Spinal cord (tissue), 9 donors: ENCODE measurements at regions not wholly inside any gene's neighbourhood (a gene's known extent, or its start where the extent isn't known, plus 50 kb on each side); places are given as distances from the start of the nearest gene placed in this dataset.
A peak's percentile ranks its signal among the peaks of the same experiment; 100 is the strongest.

Experiments
- DNase-seq, 6 donors: peaks; one replicate each; pipeline versions ENCODE4 v3.0.0 to v3.0.0-alpha.2; 2013 to 2015; ENCODE audit warnings: low spot score in 6 of 6, low read depth in 4 of 6
- H3K27ac ChIP-seq: one replicate; pipeline ENCODE4 v1.5.1; 2013; ENCODE audit warnings: low read depth, low read length, control low read depth
- H3K27me3 ChIP-seq: one replicate; pipeline ENCODE4 v1.6.1; 2013; ENCODE audit warnings: low read length; ENCODE audit not compliant: control insufficient read depth, insufficient read depth
- H3K36me3 ChIP-seq: one replicate; pipeline ENCODE4 v1.6.1; 2013; ENCODE audit warnings: low read length; ENCODE audit not compliant: control insufficient read depth, insufficient read depth
- H3K4me1 ChIP-seq: one replicate; pipeline ENCODE4 v1.6.1; 2013; ENCODE audit warnings: low read length; ENCODE audit not compliant: control insufficient read depth, insufficient read depth
- H3K4me3 ChIP-seq: one replicate; pipeline ENCODE4 v1.5.1; 2013; ENCODE audit warnings: low read depth, low read length, control low read depth
- H3K9me3 ChIP-seq: one replicate; pipeline ENCODE4 v1.6.1; 2013; ENCODE audit warnings: low read length; ENCODE audit not compliant: control insufficient read depth, insufficient read depth
- WGBS: methylation state at CpG from one replicate; pipeline ENCODE4 v1.1.5; 2013; ENCODE audit warnings: missing lambda C conversion rate; ENCODE audit not compliant: insufficient coverage; 5-methylcytosine and 5-hydroxymethylcytosine counted together
- donor health status: healthy.

- no peaks in the 10 kb centered on the region for H3K4me1 ChIP-seq
- H3K9me3 ChIP-seq: no peaks in the 10 kb centered on the region
- H3K27me3 ChIP-seq: no peaks in the 10 kb centered on the region
- 60% methylated on average over 3 of the region's 7 CpGs for WGBS
- no peak overlapping the region for H3K27ac ChIP-seq
- no peaks in the 10 kb centered on the region for H3K36me3 ChIP-seq
- no peak overlapping the region for H3K4me3 ChIP-seq
- DNase-seq: no peak
Observed at GRCh38 chr18:75504469-75504868, 77.0 kb upstream of the SMIM21 start.

GRCh38 chr18:75503615-75504014 is 76.1 kb upstream of the SMIM21 start:
- no peaks in the 10 kb centered on the region for H3K36me3 ChIP-seq
- no peaks in the 10 kb centered on the region for H3K9me3 ChIP-seq
- H3K27me3 ChIP-seq: no peaks in the 10 kb centered on the region
- H3K27ac ChIP-seq: no peak overlapping the region
- no peaks in the 10 kb centered on the region for H3K4me1 ChIP-seq
- no peak overlapping the region for H3K4me3 ChIP-seq
- DNase-seq: peak in 2 of 6 donors; percentile 23 to 48
- 57% methylated on average over 1 of the region's 2 CpGs for WGBS

- Histone ChIP-seq H3K4me3 (no peak overlapping the region), H3K36me3 (no peaks in the 10 kb centered on the region), H3K9me3 (no peaks in the 10 kb centered on the region), H3K4me1 (no peaks in the 10 kb centered on the region), H3K27me3 (no peaks in the 10 kb centered on the region), H3K27ac (no peak overlapping the region)
- DNase-seq: no peak
- WGBS: no CpG with 5 or more reads among the region's 4 CpGs
Observed at GRCh38 chr18:75502286-75502685, 74.8 kb upstream of the SMIM21 start.

- H3K9me3 ChIP-seq: no peaks in the 10 kb centered on the region
Observed at GRCh38 chr18:75500545-75500944, 73.0 kb upstream of the SMIM21 start.

GRCh38 chr18:75497576-75498235 is 70.2 kb upstream of the SMIM21 start:
- no CpG with 5 or more reads among the region's 8 CpGs for WGBS
- Histone ChIP-seq H3K4me1 (no peaks in the 10 kb centered on the region), H3K36me3 (no peaks in the 10 kb centered on the region), H3K27ac (no peak overlapping the region), H3K27me3 (no peaks in the 10 kb centered on the region), H3K4me3 (no peak overlapping the region), H3K9me3 (no peaks in the 10 kb centered on the region)
- no peak for DNase-seq

More at GRCh38 chr18:75500545-75500944, 73.0 kb upstream of the SMIM21 start:
- no peak for DNase-seq
- WGBS: no CpG with 5 or more reads among the region's 2 CpGs
- no peak overlapping the region for H3K4me3 ChIP-seq
- no peaks in the 10 kb centered on the region for H3K36me3 ChIP-seq
- H3K4me1 ChIP-seq: no peaks in the 10 kb centered on the region
- H3K27ac ChIP-seq: no peak overlapping the region
- no peaks in the 10 kb centered on the region for H3K27me3 ChIP-seq

GRCh38 chr18:75496151-75496550 is 68.6 kb upstream of the SMIM21 start:
- Histone ChIP-seq H3K4me1 (no peaks in the 10 kb centered on the region), H3K27me3 (no peaks in the 10 kb centered on the region), H3K27ac (no peak overlapping the region), H3K4me3 (no peak overlapping the region), H3K9me3 (no peaks in the 10 kb centered on the region), H3K36me3 (no peaks in the 10 kb centered on the region)
- 75% methylated on average over 1 of the region's 7 CpGs for WGBS
- no peak for DNase-seq

- WGBS: 80% methylated on average over 1 of the region's 2 CpGs
- Histone ChIP-seq H3K27me3 (no peaks in the 10 kb centered on the region), H3K27ac (no peak overlapping the region), H3K4me1 (no peaks in the 10 kb centered on the region), H3K36me3 (no peaks in the 10 kb centered on the region), H3K4me3 (no peak overlapping the region), H3K9me3 (no peaks in the 10 kb centered on the region)
- no peak for DNase-seq
Observed at GRCh38 chr18:75492852-75493251, 65.3 kb upstream of the SMIM21 start.

- no peak for DNase-seq
- H3K9me3 ChIP-seq: no peaks in the 10 kb centered on the region
- H3K36me3 ChIP-seq: no peaks in the 10 kb centered on the region
- no peaks in the 10 kb centered on the region for H3K27me3 ChIP-seq
- no peaks in the 10 kb centered on the region for H3K4me1 ChIP-seq
- H3K4me3 ChIP-seq: no peak overlapping the region
- 81% methylated on average over 2 of the region's 5 CpGs for WGBS
- H3K27ac ChIP-seq: no peak overlapping the region
Observed at GRCh38 chr18:75491361-75491760, 63.9 kb upstream of the SMIM21 start.

GRCh38 chr18:75489493-75490190 is 62.1 kb upstream of the SMIM21 start:
- no peak for DNase-seq
- Histone ChIP-seq H3K9me3 (no peaks in the 10 kb centered on the region), H3K4me3 (no peak overlapping the region), H3K36me3 (no peaks in the 10 kb centered on the region), H3K27ac (no peak overlapping the region), H3K27me3 (no peaks in the 10 kb centered on the region), H3K4me1 (no peaks in the 10 kb centered on the region)
- WGBS: 73% methylated on average over 8 of the region's 13 CpGs

GRCh38 chr18:75483662-75484061 is 56.2 kb upstream of the SMIM21 start:
- 100% methylated on average over 1 of the region's 3 CpGs for WGBS

More at GRCh38 chr18:75483662-75484061, 56.2 kb upstream of the SMIM21 start:
- peaks cover 6% of the 10 kb centered on the region for H3K9me3 ChIP-seq
- no peak overlapping the region for H3K27ac ChIP-seq
- no peaks in the 10 kb centered on the region for H3K36me3 ChIP-seq
- no peaks in the 10 kb centered on the region for H3K4me1 ChIP-seq
- no peak for DNase-seq
- H3K4me3 ChIP-seq: no peak overlapping the region
- H3K27me3 ChIP-seq: no peaks in the 10 kb centered on the region
